Neural crest cell (in vitro differentiated cells): ENCODE measurements at regions not wholly inside any gene's neighbourhood (a gene's known extent, or its start where the extent isn't known, plus 50 kb on each side); places are given as distances from the start of the nearest gene placed in this dataset.

Source experiments
- DNase-seq: peaks from one replicate; pipeline ENCODE4 v3.0.0; 2021; ENCODE audit warnings: low read depth, mixed read lengths, low spot score
- H3K27ac Mint-ChIP-seq: one replicate; pipeline ENCODE4 v1.8.0; 2021; ENCODE audit warnings: mild to moderate bottlenecking, mixed read lengths; ENCODE audit not compliant: unreplicated experiment
- H3K27me3 Mint-ChIP-seq: 2 replicates; pipeline ENCODE4 v1.8.0; 2021; ENCODE audit warnings: low read depth, mild to moderate bottlenecking, mixed read lengths
- H3K36me3 Mint-ChIP-seq: 2 replicates; pipeline ENCODE4 v1.8.0; 2021; ENCODE audit warnings: low read depth, mild to moderate bottlenecking, mixed read lengths
- H3K4me1 Mint-ChIP-seq: 2 replicates; pipeline ENCODE4 v1.8.0; 2021; ENCODE audit warnings: mixed read lengths
- H3K4me3 Mint-ChIP-seq: one replicate; pipeline ENCODE4 v1.8.0; 2021; ENCODE audit warnings: mild to moderate bottlenecking, mixed read lengths
- H3K9me3 Mint-ChIP-seq: 2 replicates; pipeline ENCODE4 v1.8.0; 2021; ENCODE audit warnings: mixed read lengths
- TF ChIP-seq, protein P1 (sequence below): fragments of 200-600 bp; sonication (generic); conservative IDR thresholded peaks from 2 replicates; pipeline ENCODE4 v1.5.0; 2021; ENCODE audit warnings: antibody characterized with exemption, mild to moderate bottlenecking

DNA sequence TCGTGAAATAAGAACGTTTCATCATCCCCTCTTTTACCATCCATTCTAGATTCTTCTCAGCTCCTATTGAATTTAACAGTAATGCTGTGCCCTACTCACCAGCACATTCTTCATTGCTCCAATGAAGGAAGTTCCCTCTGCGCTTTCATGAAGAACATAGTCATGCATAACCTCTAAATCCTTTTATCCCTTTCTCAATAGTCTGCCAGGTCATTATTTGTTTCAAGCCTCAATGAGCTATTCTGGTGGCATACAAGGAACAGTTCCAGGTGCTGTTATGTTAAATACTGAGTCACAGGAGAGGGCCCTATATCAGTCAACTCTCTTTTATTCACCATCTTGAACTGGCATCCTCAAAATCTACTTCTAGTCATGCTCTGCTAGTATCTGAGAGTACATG, 381.0 kb downstream of the GPATCH2 start:
- H3K36me3 Mint-ChIP-seq: no peaks in the 10 kb centered on the region
- no peak for DNase-seq
- no peak overlapping the region for H3K4me3 Mint-ChIP-seq
- no peak overlapping the region for H3K27ac Mint-ChIP-seq
- H3K9me3 Mint-ChIP-seq: peaks cover 7% of the 10 kb centered on the region
- H3K27me3 Mint-ChIP-seq: no peaks in the 10 kb centered on the region
- TF ChIP-seq, protein P1, sequence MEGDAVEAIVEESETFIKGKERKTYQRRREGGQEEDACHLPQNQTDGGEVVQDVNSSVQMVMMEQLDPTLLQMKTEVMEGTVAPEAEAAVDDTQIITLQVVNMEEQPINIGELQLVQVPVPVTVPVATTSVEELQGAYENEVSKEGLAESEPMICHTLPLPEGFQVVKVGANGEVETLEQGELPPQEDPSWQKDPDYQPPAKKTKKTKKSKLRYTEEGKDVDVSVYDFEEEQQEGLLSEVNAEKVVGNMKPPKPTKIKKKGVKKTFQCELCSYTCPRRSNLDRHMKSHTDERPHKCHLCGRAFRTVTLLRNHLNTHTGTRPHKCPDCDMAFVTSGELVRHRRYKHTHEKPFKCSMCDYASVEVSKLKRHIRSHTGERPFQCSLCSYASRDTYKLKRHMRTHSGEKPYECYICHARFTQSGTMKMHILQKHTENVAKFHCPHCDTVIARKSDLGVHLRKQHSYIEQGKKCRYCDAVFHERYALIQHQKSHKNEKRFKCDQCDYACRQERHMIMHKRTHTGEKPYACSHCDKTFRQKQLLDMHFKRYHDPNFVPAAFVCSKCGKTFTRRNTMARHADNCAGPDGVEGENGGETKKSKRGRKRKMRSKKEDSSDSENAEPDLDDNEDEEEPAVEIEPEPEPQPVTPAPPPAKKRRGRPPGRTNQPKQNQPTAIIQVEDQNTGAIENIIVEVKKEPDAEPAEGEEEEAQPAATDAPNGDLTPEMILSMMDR: no peak
- no peaks in the 10 kb centered on the region for H3K4me1 Mint-ChIP-seq

DNA sequence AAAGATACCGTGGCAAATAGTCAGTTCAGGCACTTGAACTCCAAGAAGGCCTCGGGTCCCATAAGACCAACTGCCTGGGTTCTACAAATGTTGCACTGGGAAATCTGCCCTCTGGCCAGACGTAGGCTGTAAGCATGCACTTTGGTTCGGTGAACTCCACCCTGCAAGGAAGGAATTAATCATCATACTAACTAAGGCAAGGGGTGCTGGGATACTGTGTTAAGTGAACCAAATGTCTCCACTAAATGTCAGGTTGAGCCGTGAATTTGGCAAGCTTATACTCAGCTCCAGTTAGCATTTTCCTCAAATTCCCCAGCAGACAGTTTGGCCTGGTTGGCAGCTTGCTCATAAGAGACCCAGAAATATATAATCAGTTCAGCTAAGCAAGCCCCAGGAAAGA, 385.9 kb downstream of the GPATCH2 start:
- Mint-ChIP-seq H3K27me3 (peaks cover 3% of the 10 kb centered on the region), H3K4me1 (no peaks in the 10 kb centered on the region), H3K27ac (no peak overlapping the region), H3K36me3 (no peaks in the 10 kb centered on the region), H3K9me3 (peaks cover 5% of the 10 kb centered on the region), H3K4me3 (no peak overlapping the region)
- TF ChIP-seq, protein P1: no peak
- no peak for DNase-seq

DNA sequence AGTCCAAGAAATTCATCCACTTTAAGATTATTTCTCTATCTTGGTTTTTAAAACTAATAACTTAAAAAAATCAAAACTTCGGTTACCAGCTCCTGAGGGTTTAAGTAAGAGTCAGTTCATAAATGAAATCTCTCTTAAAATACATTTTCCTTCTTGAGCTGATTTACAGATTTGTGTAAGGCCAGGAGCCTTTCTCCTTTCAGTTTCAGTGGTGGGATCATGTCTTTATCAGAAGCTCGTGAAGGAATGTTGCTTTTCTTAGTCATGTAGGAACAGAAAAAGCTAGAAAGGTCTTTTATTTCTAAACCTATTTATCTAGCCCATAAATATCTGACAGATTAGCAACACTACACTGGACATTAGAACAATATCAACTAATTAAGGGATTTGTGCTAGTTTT, 390.2 kb downstream of the GPATCH2 start:
- no peak overlapping the region for H3K27ac Mint-ChIP-seq
- no peaks in the 10 kb centered on the region for H3K36me3 Mint-ChIP-seq
- H3K4me1 Mint-ChIP-seq: no peaks in the 10 kb centered on the region
- DNase-seq: no peak
- no peaks in the 10 kb centered on the region for H3K9me3 Mint-ChIP-seq
- TF ChIP-seq, protein P1: no peak
- no peak overlapping the region for H3K4me3 Mint-ChIP-seq
- H3K27me3 Mint-ChIP-seq: peaks cover 3% of the 10 kb centered on the region

DNA sequence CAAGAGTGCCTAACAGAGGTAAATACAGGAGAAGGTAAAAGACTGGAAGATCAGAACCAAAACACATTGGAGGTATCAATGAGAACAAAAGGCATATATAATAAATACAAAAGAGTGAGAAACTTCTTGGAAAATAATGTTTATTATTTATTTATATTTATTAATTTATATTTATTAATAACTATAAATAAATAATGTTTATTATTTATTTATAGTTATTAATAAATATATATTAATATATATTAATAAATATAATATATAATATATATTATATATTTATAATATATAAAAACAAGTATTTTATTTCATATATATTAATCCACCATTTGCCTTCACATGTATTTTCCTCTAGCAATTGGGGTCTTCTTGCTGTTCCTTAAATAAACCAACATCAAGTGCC, 391.9 kb downstream of the GPATCH2 start:
- Mint-ChIP-seq H3K4me3 (no peak overlapping the region), H3K27ac (no peak overlapping the region), H3K9me3 (no peaks in the 10 kb centered on the region), H3K4me1 (no peaks in the 10 kb centered on the region), H3K36me3 (no peaks in the 10 kb centered on the region), H3K27me3 (peaks cover under 1% of the 10 kb centered on the region)
- TF ChIP-seq, protein P1: no peak
- DNase-seq: no peak

DNA sequence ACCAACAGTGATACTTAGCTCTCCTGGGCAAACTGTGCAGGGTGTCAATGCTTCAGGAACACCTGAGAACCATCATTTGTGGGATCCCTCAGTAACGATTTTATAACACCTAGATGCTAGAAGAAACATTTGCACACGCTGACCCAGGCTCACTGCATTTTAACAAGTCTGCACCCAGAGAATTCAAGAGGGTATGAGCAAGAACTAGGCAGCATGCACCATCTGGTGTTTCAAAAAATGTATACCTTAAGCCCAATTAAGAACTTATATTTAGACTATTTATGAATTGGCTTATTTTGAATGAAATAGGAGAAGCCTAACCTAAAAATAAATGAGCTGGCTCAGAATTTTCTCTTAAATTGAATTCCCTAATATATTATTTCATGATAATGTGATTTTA, 400.5 kb downstream of the GPATCH2 start:
- H3K4me1 Mint-ChIP-seq: no peaks in the 10 kb centered on the region
- TF ChIP-seq, protein P1: no peak
- H3K27ac Mint-ChIP-seq: no peak overlapping the region
- no peaks in the 10 kb centered on the region for H3K27me3 Mint-ChIP-seq
- peaks cover 3% of the 10 kb centered on the region for H3K9me3 Mint-ChIP-seq
- DNase-seq: no peak
- H3K36me3 Mint-ChIP-seq: no peaks in the 10 kb centered on the region
- no peak overlapping the region for H3K4me3 Mint-ChIP-seq

DNA sequence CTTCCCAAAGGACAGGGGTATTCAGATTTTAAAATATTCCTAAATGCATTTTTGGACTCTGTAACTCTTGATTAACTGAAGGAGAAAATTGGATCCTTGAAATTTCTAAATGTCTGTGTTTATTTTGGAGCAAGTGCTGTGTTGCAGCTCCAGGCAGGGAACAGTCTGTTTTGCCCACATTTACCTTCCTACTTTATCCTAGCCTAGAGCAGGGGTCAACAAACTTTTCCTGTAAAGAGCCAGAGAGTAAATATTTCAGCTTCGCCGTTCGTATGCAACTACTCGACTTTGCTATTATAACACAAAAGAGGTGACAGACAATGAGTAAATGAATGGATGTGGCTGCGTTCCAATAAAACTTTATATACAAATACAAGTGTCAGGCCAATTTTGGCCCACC, 402.2 kb downstream of the GPATCH2 start:
- no peaks in the 10 kb centered on the region for H3K27me3 Mint-ChIP-seq
- no peak for DNase-seq
- no peaks in the 10 kb centered on the region for H3K4me1 Mint-ChIP-seq
- TF ChIP-seq, protein P1: no peak
- H3K36me3 Mint-ChIP-seq: no peaks in the 10 kb centered on the region
- H3K27ac Mint-ChIP-seq: no peak overlapping the region
- peaks cover 3% of the 10 kb centered on the region for H3K9me3 Mint-ChIP-seq
- H3K4me3 Mint-ChIP-seq: no peak overlapping the region
